8988T (cell line): ENCODE measurements at regions not wholly inside any gene's neighbourhood (a gene's known extent, or its start where the extent isn't known, plus 50 kb on each side); places are given as distances from the start of the nearest gene placed in this dataset.

Experiments used
- DNase-seq: peaks from one replicate; pipeline ENCODE4 v3.0.0; 2011

DNA sequence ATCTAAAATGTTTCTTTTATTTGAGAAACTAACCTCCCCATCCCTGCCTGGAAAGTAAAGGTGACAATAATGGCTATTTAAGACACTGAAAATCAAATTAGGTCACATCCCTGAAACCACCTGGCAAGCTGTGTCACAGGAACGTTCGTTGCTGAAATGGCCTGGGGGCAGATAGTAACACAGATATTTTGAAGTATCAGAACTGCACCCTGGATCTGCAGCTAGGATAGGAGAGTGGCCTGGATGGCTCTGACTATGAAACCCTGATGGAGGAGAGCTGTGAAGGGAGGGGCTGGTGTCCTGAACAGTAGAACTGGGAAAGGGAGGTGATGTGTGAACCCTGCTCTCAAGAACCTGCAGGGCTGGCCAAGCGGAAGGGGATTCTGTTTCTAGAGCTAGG is 648.3 kb upstream of the CFAP20DC start:
- no peak for DNase-seq

DNA sequence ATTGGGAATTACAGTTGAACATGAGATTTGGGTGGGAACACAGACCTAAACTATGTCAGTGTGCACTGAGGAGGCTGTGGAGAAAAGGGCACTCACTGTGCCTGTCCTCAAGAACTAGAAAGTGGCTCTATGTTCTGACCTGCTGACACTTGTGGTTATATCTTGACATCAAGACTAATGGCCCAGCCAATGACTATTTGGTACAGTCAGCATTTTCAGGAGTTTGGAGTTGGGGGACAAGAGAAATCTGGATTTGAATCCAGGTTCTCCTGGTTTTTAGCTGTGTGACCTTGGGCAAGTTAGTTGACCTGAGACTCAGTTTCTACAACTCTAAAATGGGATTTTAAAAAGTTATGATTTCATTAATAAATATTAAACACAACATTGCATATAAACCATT is 647.0 kb upstream of the CFAP20DC start:
- no peak for DNase-seq

DNA sequence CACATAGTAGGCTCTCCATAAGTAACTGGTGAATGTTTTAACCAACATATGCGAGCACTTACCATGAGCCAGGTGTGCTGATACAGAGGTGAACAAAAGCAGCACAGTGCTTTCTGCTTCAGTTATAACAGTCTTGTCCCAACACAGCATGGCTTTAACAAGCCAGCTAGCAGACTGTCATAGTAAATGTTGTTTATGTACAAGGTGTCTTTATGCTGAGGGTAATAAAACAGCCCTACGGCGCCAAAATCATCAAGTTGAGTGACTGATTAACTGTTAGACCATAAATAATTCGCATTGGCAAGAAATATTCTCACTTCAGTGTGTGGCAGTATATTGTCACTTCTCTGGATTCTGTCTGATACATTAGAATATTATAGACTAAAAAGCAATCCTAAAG is 646.0 kb upstream of the CFAP20DC start:
- DNase-seq: no peak

DNA sequence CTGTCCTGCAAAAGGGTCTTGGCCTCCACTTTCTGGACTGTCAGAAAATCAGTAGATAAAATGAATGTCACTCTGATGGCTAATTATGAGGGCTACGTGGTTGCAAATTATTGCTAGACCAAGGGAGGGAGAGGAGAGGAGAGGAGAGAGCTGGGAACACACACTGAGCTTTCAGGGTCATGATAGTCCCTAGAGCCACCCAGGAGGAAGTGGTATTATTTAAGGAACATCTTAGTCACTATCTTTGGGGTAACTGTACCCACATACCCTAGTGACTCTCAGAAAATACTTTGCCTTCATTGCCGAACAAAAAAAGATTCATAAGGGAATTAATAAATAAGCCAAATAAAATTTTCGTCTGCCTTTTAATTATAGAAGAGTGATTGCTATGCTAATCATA is 642.3 kb upstream of the CFAP20DC start:
- DNase-seq: no peak

DNA sequence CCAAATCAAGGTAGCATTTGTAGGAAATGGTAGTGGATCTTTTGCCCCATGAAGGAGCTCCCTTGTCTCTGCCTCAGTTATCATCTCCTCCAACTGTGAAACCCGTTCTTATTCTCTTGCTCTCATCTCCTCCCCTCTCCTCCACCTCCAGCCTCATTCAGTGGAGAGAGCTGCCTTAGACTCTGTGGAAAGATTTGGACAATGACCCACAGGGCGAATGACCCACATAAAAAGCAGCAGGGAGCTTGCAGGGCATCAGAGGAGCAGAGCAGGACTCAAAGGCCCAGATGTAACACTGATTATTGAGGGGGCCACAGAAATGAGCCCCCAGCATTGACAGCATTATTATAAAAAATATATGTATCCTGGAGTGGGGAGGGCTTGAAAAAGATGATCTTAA is 641.1 kb upstream of the CFAP20DC start:
- DNase-seq: no peak

DNA sequence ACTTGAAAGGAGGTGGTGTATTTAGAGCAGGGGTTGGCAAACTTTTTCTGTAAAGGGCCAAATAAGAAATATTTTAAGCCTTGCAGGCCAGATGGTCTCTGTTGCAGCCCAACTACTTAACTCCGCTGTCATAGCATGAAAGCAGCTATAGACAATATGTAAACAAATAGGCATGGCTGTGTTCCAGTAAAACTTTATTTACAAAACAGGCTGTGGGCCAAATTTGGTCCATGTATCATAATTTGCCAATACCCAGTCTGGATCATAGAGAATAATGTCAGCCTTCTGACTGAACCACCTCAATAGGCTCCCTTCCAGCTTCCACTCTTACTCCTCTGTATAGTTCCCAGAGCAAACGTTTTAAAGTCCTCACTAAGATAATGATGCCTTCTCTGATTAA is 638.8 kb upstream of the CFAP20DC start:
- DNase-seq: no peak

DNA sequence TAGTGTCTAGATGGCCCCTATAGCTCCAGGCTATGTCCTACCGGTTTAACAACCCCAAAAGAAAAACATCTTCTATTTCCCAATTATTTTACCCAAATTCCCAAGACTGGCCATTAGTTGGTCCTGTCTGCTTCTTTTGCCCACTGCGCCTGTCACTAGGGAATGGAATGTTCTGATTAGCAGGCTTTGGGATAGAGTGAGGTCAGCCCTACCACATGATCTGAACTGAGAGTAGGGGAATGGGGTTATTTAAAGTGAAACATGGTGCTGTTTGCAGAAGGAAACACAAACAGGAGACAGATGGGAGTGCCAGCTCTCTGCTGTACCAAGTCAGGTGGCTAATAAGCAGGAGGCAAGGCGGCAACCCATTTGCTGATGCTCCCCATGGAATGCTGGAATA is 635.6 kb upstream of the CFAP20DC start:
- DNase-seq: no peak

DNA sequence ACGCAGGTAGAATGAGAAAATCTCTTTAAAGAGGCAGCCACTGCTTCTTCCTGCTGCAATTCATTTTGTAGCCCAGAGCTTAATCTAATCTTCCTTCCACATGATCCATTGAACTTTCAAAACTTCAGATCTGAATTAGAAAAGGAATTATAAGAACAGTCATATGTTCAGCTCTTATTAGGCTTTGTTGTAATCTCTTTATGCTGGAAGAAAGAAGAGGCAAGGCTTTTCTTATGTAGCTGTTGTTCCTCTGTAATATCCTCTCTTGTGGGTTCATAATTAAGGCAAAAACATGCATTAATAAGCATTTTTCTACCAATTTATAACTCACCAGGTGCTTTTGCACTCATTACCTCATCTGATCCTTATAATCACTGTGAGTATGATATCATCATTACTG is 634.9 kb upstream of the CFAP20DC start:
- no peak for DNase-seq

DNA sequence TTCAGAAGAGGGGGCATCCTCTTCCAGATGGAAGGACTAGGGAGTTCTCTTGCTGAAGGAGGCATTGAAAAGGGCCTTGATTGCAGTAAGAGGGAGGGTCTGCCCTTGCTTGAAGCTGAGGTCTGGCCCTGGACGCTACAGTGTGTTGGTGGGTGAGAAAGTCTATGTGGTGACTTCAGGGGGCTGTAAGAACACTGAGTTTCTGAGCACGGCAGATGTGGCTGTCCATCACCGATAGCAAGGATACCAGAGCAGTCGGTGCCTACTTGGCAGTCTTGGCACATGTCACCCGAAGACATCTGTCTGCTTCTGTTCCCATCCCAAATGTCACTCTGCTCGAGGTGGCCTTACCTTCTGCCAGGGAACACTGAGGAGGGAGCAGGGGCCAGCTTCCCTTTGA is 631.1 kb upstream of the CFAP20DC start:
- DNase-seq: no peak

DNA sequence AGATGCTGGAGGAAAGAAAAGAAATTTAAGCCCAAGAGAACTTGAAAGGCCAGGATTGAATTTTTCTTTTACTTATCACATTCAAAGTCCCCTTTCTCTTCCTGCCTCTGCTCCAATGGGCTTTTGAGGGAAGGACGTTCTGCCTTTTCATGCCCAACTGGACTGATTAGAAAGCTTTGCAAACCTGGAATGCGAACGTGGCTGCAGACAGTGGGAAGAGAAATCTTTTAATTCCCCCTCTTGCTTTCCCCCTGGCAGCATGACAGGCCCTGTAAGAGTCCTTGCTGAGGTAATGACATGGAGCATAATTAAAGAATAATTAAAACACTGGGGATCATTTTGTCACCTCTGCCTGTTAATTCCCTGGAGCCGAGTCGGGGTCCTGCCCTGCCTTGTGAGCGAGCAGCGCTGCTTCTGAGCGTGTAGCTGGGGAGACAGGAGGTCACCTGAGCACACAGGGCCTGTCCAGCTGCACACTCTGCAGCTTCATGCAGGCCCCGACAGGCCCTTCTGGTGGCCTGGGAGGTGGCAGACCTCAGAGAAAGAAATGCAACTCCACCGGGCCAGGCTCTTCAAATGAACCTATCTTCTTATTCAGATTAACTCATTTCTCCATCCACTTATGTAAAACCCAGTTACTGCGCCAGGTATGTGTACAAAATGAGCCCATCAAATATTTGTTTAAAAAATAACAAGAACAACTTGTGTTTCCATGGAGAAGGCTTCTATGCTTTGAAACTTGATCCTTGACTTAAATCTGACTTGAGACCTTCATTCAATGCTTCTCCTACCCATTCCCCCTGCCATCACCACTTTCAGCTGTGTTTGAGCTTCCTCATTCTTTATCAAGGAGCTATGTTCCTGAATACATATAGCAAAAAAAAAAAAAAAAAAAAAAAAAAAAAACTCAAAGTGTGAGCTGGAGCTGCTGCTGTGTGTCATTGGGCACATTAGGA is 628.2 kb upstream of the CFAP20DC start:
- no peak for DNase-seq

DNA sequence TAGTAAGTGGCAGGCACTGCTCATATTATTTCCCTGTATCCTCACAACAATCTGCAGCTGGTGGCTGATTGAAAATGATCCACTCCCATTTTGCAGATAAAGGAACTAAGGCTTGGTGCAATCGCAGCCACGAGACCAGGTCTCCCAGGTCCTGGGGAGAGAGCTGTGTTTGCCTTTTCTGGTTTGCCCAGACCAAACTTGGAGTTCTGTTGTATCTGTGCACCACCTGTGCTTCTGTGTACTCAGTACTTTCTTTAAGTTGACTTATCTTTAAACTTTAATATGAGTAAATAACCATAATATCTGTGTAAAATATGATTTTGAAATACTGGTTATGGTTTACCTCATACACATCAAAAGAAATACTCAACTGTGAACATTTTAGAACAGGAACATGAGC is 625.7 kb upstream of the CFAP20DC start:
- no peak for DNase-seq

DNA sequence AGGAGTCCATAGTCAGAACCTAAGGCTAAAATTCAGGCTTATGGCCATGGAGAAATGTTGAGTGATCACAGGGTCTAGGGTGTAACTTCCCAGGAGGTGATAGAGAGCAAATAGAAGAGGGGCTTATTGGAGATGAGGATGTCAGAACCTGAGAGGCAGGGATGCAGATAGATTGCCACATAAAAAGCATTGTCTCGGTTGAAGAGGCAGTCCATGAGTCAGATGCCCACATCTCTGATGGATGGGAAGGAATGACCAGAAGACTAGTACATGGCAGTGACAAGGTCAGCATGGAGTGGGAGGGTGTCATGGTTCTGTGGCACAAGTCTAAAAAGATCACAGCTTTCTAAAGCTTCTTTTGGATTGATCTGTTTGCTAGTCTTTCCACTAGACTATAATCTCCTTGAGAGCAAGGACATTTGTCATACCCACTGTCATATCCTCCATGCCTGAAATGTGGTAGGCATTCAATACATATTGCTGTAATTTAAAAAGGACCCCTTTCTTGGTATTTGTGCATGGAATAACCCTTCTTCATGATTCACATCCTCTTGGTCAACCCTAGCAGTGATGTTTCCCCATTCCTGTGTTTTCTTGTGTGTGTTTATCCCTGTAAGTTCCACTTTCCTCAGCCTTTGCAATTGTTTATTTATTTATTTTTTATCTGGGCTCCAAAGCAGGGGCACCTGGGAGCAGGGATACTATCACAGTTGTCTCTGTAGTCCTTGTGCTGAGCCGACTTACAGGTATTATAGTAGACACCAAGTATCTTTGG is 613.4 kb upstream of the CFAP20DC start:
- DNase-seq: no peak

DNA sequence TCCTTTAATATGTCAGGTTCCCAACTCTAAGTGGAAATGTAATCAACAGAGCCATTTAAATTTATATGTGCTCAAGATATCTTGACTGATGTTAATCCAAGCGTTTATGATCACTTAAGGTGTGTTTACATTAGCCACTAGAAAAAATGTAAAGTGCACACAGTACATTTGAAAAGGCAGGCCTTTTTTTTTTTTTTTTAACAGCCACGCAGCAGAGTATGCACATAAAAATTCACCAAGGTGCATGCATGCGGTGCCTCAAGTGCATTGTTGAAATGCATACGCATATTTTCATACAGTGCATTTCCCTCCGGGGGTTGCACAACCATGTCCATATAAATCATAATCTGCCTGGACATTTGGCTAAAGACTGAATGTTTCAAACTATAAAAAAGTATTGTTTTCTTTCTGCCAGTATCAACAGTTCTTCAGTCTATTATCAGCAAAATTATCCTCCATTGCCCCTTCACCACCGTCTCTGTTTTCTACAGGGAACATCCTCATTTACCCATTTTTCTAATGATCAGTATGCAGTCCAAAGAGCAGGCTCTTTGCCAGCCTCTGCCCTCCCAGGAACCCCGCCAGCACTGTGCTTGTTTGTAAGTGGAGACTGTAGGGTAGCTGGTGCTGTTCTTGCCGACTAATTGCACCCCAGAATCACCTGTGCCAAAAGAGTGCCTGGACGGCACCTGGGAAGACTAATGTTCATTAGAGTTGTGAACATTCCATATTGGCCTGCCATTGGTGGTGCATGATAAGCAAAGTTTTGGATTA is 611.2 kb upstream of the CFAP20DC start:
- no peak for DNase-seq

DNA sequence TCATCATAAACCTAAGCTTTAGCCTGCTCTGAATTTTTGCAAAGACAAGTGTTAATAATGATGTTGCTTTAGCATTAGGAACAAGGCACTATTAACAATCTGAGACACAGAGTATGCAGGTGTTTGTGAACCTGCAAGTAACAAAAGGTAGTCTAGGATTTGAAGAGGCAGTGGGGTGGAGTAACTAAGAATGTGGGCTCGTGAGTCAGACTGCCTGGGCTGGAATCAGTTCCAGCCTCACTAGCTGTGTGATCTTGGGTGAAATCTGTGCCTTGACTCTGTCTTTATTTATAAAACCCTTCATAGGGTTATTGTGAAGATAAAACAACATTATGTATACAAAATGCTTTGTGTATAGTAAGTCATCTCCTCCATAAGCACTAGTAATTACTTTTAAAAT is 610.6 kb upstream of the CFAP20DC start:
- no peak for DNase-seq

DNA sequence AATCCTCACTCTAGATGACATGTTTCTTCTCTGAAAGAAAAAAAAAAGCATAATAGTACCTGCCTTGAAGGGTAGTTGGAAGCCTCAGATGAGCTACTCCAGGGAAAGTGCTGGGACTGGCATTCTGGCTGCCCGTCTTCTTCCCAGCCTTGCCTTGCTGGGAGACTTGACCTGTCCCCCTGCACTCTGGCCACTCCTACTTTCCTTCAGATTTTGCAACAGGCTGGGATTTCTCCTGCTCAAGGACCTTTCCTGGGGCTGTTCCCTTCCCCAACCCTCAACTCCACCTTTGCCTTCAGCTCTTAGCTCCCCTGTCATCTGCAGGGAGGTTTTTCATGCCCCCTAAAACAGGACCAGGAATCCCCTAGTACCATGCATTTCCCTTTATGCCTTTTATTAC is 609.9 kb upstream of the CFAP20DC start:
- no peak for DNase-seq

DNA sequence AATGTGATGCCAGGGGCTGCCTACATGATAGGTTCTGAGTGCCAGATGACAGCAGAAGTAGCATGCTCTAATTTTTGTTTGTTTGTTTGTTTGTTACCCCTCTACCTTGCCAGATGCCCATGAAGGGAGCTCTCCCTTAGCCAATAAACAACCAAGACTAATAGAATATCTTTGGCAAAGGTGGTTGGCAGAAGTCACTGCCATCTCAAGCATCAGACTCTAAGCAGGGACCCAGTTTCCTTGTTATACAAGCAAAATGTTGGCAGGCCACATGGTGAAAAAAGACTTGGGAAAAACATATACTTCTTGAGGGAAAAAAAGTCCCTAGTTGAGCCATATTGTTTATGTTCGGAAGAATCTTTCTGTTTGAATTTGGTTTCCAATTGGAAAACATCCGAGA is 609.0 kb upstream of the CFAP20DC start:
- DNase-seq: no peak

DNA sequence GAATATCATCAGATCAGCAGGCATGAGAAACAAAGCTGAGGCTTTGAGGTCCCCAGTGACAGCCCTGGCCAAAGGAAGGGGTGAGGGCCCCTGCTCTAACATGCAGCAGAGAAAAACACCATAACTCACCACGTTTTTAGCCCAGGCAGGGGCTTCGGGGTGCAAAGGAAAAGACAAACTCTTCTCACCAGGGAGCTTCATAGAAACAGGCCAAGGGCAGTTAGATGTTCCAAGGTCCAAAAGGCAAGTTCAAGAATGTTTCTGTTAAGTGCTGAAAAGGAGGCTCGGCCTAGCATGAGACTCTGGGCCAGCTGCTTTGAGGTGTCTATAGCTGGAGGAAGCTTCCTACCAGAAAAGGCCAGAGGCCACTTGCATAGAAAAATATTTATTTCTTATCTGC is 608.4 kb upstream of the CFAP20DC start:
- DNase-seq: no peak

DNA sequence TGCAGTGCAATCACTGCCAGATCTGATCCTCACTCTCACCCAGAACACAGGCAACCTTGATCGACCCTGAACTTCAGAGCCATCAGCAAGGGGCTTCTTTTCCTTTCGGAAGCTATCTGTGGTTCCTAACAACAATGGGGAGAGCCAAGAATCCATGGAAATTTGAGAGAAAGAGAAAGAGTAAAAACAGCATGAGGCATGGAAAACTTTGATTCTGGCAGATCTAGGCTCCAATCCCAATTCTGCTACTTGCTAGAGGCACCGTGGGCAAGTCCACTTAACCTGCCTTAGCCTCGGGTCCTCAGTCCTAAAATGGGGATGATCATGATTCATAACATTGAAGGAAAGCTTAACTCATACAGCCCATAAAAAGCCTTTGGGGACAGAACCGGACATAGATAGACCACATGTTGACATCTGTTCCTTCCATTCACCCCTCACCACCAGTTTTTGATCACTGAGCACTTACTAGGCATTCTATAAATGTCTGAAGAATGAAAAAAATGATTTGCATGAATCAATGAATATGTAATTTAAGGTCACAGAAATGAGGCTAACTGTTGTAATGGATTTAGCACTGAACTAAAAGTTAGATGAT is 605.7 kb upstream of the CFAP20DC start:
- no peak for DNase-seq

DNA sequence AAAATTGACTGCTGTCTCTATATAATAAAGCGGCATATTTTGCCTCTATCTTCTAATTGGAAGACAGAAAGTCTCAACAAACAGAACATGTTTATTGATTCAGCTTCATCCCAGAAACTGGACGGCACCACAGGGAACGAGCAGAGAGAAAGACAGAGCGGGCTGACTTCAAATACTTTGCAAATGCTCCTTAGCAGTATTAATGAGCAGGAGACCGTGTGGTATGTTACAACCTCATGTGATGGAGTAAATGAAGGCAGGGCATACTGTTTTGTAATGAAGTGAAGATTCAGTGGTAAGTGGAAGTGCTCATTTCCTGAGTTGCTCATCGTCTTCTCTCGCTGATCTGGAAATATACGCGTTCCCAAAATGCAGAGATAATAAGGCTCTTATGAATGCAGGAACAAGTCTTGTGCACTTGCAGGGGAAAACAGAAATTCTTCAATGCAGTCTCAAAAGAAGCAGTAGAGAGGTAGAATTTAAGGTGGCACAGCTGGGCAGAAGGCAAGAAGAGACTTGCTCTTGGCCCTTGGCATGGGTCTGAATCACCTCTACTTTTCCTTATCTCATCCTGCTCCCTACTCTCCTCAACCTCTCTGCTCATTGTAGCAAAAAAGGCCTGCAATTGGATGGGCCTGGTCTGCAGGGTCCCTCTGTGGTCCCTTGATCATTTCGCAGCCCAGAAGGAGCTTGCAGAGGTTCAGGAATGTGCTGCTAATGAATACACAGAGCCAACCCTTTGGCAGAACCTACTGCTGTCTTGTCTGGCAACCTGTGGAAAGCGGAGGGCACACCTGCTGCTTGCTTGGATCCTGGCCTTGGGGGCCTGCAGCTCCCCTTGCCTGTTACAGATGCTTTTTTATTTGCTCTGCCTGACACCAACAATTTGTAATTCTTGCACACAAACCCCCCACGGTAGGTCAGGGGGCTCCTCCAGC is 604.9 kb upstream of the CFAP20DC start:
- DNase-seq: no peak

DNA sequence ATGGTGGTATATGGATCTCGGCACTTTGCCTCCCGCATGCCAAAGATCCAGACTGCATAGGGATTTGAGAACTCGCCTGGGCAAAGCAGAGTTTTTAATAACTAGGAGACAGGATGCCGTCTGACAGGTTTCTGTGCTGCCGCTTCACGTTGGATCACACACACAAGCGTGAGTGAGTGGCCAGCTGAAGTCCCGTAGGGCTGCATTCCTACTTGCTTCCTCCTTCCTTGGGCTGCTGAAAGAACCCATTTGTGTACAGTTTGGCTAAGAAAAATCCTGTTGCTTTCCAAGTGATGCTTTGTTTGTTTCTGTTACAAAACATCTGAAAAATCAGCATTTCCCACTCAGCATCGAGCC is 604.3 kb upstream of the CFAP20DC start:
- DNase-seq: no peak

DNA sequence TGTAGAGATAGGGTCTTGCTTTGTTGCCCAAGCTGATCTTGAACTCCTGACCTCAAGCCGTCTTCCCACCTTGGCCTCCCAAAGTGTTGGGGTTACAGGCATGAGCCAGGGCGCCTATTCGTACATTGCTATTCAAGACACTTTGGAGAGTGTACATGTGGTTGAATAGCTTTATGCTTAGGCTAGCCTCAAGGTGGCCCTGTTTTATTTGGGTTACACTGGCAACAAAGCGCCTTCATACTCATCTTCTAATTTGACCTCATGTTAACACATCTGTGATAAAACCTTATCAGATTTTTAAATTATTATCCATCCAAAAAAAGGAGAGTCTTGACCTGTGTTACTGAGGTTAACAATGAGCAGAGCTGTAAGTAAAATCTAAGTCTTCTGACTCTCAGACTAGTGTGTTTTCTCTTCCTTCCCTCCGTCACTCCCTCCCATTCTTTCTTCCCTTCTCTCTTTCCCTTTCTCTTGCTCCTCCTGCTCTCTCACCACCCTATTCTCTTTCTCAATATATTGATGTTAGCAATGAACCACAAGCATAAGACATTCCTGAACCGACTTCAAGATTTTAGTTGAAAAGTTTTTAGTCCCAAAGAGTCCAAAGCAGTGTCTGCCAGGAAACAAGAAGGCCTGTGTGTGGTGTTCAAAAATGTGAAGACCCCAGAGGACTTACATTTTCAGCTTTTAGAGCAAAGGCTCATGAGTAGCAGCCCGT is 603.7 kb upstream of the CFAP20DC start:
- no peak for DNase-seq
